ENCODE measurements at regions not wholly inside any gene's neighbourhood (a gene's known extent, or its start where the extent isn't known, plus 50 kb on each side); places are given as distances from the start of the nearest gene placed in this dataset.

GRCh38 chr12:78697817-78698415 lies 166.7 kb upstream of the SYT1 start:
- peak; percentile 19 for DNase-seq (ENCODE audit: low read depth)

- DNase-seq (ENCODE audit: low read depth), result peak; percentile 31
These were observed 165.8 kb upstream of the SYT1 start for GRCh38 chr12:78698747-78699146.

GRCh38 chr12:78700565-78700964 lies 164.0 kb upstream of the SYT1 start:
- DNase-seq (ENCODE audit: low read depth), result no peak

GRCh38 chr12:78703820-78704525 lies 160.6 kb upstream of the SYT1 start:
- peak; percentile 86 for DNase-seq (ENCODE audit: low read depth)

GRCh38 chr12:78711954-78712353 lies 152.6 kb upstream of the SYT1 start:
- no peak for DNase-seq (ENCODE audit: low read depth)

- DNase-seq (ENCODE audit: low read depth), result no peak
These were observed 151.6 kb upstream of the SYT1 start for GRCh38 chr12:78712834-78713481.

GRCh38 chr12:78719721-78720120 lies 144.9 kb upstream of the SYT1 start:
- DNase-seq (ENCODE audit: low read depth), result peak; percentile 93

GRCh38 chr12:78721906-78722305 lies 142.7 kb upstream of the SYT1 start:
- DNase-seq (ENCODE audit: low read depth), result no peak

GRCh38 chr12:78725033-78725432 lies 139.5 kb upstream of the SYT1 start:
- no peak for DNase-seq (ENCODE audit: low read depth)

- DNase-seq (ENCODE audit: low read depth), result no peak
These were observed 138.5 kb upstream of the SYT1 start for GRCh38 chr12:78725951-78726580.

GRCh38 chr12:78726854-78727253 lies 137.7 kb upstream of the SYT1 start:
- DNase-seq (ENCODE audit: low read depth), result no peak

- no peak for DNase-seq (ENCODE audit: low read depth)
These were observed 132.1 kb upstream of the SYT1 start for GRCh38 chr12:78732481-78732880.

GRCh38 chr12:78739653-78740052 lies 124.9 kb upstream of the SYT1 start:
- no peak for DNase-seq (ENCODE audit: low read depth)

- no peak for DNase-seq (ENCODE audit: low read depth)
These were observed 118.6 kb upstream of the SYT1 start for GRCh38 chr12:78746001-78746400.

- DNase-seq (ENCODE audit: low read depth), result no peak
These were observed 111.5 kb upstream of the SYT1 start for GRCh38 chr12:78753058-78753457.

- DNase-seq (ENCODE audit: low read depth), result no peak
These were observed 107.6 kb upstream of the SYT1 start for GRCh38 chr12:78756936-78757335.

- DNase-seq (ENCODE audit: low read depth), result peak; percentile 57
These were observed 105.2 kb upstream of the SYT1 start for GRCh38 chr12:78759367-78759766.

- no peak for DNase-seq (ENCODE audit: low read depth)
These were observed 103.7 kb upstream of the SYT1 start for GRCh38 chr12:78760906-78761305.

GRCh38 chr12:78764913-78765312 lies 99.7 kb upstream of the SYT1 start:
- no peak for DNase-seq (ENCODE audit: low read depth)

GRCh38 chr12:78767264-78767981 lies 97.2 kb upstream of the SYT1 start:
- no peak for DNase-seq (ENCODE audit: low read depth)

GRCh38 chr12:78778339-78778738 lies 86.2 kb upstream of the SYT1 start:
- no peak for DNase-seq (ENCODE audit: low read depth)

GRCh38 chr12:78787576-78787975 lies 77.0 kb upstream of the SYT1 start:
- DNase-seq (ENCODE audit: low read depth), result no peak

All from amniotic epithelial cell (primary cell).